OCI-LY7 (cell line): ENCODE measurements at regions not wholly inside any gene's neighbourhood (a gene's known extent, or its start where the extent isn't known, plus 50 kb on each side); places are given as distances from the start of the nearest gene placed in this dataset.
A peak's percentile ranks its signal among the peaks of the same experiment; 100 is the strongest.

Experiments
- BruUV-seq: library from RNA; stranded (reverse); fragments of 400-500 nt; replicated peaks from 2 replicates; lab custom pipeline; 2021; lab: Mats Ljungman, UMichigan
- CTCF ChIA-PET: fragments of 300-600 bp; sonication (Branson Sonifier 250); formaldehyde crosslinking; loops from one replicate; lab custom pipeline; 2022; ENCODE audit warnings: antibody characterized with exemption; ENCODE audit not compliant: unreplicated experiment; lab: Charles Lee
- POLR2A ChIA-PET: fragments of 300-600 bp; sonication (Branson Sonifier 250); formaldehyde crosslinking; loops from one replicate; lab custom pipeline; 2022; ENCODE audit warnings: antibody characterized with exemption; lab: Charles Lee
- DNase-seq: peaks from one replicate; pipeline ENCODE4 v3.0.0-alpha.2; 2015; ENCODE audit warnings: low spot score
- H2AFZ ChIP-seq: fragments of 200-600 bp; sonication (generic), shearing (Covaris generic); 2 replicates; pipeline ENCODE4 v1.6.1; 2014; ENCODE audit warnings: mild to moderate bottlenecking, antibody characterized with exemption, low read length, moderate library complexity
- H3K27ac ChIP-seq: fragments of 200-600 bp; sonication (generic); 2 replicates; pipeline ENCODE4 v1.5.1; 2014; ENCODE audit warnings: mixed run types, low read depth, mild to moderate bottlenecking, moderate library complexity, low read length, inconsistent platforms; ENCODE audit not compliant: poor library complexity, severe bottlenecking
- H3K36me3 ChIP-seq: fragments of 200-600 bp; sonication (generic); 2 replicates; pipeline ENCODE4 v1.6.1; 2014; ENCODE audit warnings: mild to moderate bottlenecking, antibody characterized with exemption, low read length, moderate library complexity, mixed read lengths; ENCODE audit not compliant: insufficient read depth
- H3K4me1 ChIP-seq: fragments of 200-600 bp; sonication (generic); 2 replicates; pipeline ENCODE4 v1.5.1; 2014; ENCODE audit warnings: mild to moderate bottlenecking, low read length; ENCODE audit not compliant: insufficient read depth, poor library complexity, severe bottlenecking
- H3K4me2 ChIP-seq: fragments of 200-600 bp; sonication (generic); 2 replicates; pipeline ENCODE4 v1.6.1; 2014; ENCODE audit warnings: mild to moderate bottlenecking, low read length
- H3K4me3 ChIP-seq: fragments of 200-600 bp; sonication (generic); 2 replicates; pipeline ENCODE4 v1.5.1; 2014; ENCODE audit warnings: mild to moderate bottlenecking, low read depth, low read length; ENCODE audit not compliant: poor library complexity, severe bottlenecking
- H3K79me2 ChIP-seq: fragments of 200-600 bp; sonication (generic); 2 replicates; pipeline ENCODE4 v1.6.1; 2016; ENCODE audit warnings: low read depth, mild to moderate bottlenecking, low read length, moderate library complexity, mixed read lengths; ENCODE audit not compliant: insufficient read depth
- H3K9me2 ChIP-seq: fragments of 200-600 bp; sonication (generic); 2 replicates; pipeline ENCODE4 v1.6.1; 2016; ENCODE audit warnings: mild to moderate bottlenecking, low read length, mixed read lengths; ENCODE audit not compliant: insufficient read depth
- H3K9me3 ChIP-seq: fragments of 200-600 bp; sonication (generic); 2 replicates; pipeline ENCODE4 v1.6.1; 2014; ENCODE audit warnings: mild to moderate bottlenecking, mixed run types, low read length, mixed read lengths
- H4K20me1 ChIP-seq: fragments of 200-600 bp; sonication (generic); 2 replicates; pipeline ENCODE4 v1.6.1; 2014; ENCODE audit warnings: mild to moderate bottlenecking, antibody characterized with exemption, low read length, moderate library complexity, mixed read lengths; ENCODE audit not compliant: insufficient read depth
- EZH2phosphoT487 ChIP-seq: fragments of 200-600 bp; sonication (generic); IDR thresholded peaks from 2 replicates; pipeline ENCODE4 v1.6.1; 2018; ENCODE audit warnings: low read depth, borderline replicate concordance, mild to moderate bottlenecking, mixed run types, antibody characterized with exemption, low read length, moderate library complexity, mixed read lengths
- intact Hi-C: fragments of 100-400 bp; cut with micrococcal nuclease; formaldehyde crosslinking; loops from one replicate; pipeline ENCODE4 v1.10.0; 2022; ENCODE audit not compliant: unreplicated experiment
- TF ChIP-seq, protein P1 (sequence below): fragments of 200-600 bp; sonication (generic); conservative IDR thresholded peaks from 2 replicates; pipeline ENCODE4 v1.5.1; 2014; ENCODE audit warnings: mild to moderate bottlenecking, antibody characterized with exemption, low read length, moderate library complexity, mixed read lengths

DNA sequence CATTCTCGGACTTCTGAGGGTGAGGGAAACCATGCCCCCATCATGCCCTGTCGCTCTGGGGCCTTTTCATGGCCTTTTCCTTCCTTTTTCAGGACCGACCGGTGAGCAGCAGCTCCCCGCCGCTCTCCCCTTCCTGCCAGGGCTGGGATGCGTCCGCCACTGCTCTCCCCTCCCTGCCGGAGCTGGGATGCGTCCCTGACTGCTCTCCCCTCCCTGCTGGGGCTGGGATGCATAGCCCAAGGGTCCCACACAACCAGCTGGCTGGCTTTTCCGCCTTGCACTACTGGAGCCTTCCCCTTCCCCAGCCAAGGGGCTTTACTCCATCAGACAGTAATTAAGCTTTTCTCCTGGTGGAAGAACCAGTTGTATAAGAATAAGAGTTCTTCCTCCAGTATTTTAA is 129.7 kb upstream of the COBL start:
- no peaks in the 10 kb centered on the region; the same call in 1 of the 2 replicates for H3K9me3 ChIP-seq
- CTCF ChIA-PET = no interaction called here
- no TSS peak for BruUV-seq

DNA sequence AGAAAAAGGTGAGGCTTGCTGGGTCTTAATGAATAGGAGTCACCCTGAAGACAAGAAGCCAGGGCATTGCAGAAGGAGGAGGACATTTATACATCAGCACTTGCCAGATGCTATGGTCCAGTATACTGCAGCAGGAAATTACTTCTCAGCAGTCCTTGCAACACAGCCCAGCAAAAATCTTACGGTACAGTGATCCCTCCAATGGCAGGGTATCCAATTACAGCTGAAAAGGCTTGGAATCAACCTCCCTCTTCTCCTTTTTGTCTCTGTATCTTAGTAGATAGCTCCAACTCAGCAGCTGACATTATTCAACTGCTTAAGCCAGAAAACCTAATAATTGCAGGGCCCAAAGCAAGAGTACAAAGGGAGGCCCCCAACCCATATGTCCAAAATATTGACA is 128.3 kb upstream of the COBL start:
- H4K20me1 ChIP-seq = no peaks in the 10 kb centered on the region
- H3K4me1 ChIP-seq = no peaks in the 10 kb centered on the region
- no peaks in the 10 kb centered on the region for H3K9me2 ChIP-seq
- no peak overlapping the region for H3K27ac ChIP-seq
- H2AFZ ChIP-seq = no peak overlapping the region
- H3K9me3 ChIP-seq = no peaks in the 10 kb centered on the region; the same call in 1 of the 2 replicates
- TF ChIP-seq EZH2phosphoT487 = no peak
- TF ChIP-seq, protein P1, sequence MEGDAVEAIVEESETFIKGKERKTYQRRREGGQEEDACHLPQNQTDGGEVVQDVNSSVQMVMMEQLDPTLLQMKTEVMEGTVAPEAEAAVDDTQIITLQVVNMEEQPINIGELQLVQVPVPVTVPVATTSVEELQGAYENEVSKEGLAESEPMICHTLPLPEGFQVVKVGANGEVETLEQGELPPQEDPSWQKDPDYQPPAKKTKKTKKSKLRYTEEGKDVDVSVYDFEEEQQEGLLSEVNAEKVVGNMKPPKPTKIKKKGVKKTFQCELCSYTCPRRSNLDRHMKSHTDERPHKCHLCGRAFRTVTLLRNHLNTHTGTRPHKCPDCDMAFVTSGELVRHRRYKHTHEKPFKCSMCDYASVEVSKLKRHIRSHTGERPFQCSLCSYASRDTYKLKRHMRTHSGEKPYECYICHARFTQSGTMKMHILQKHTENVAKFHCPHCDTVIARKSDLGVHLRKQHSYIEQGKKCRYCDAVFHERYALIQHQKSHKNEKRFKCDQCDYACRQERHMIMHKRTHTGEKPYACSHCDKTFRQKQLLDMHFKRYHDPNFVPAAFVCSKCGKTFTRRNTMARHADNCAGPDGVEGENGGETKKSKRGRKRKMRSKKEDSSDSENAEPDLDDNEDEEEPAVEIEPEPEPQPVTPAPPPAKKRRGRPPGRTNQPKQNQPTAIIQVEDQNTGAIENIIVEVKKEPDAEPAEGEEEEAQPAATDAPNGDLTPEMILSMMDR = no peak
- intact Hi-C loops = no loop called here
- no TSS peak for BruUV-seq
- no peak overlapping the region for H3K4me2 ChIP-seq
- no peak for DNase-seq
- ChIA-PET CTCF (no interaction called here), POLR2A (interaction anchor here (0.6 kb wide), 1 partner anchor 60 kb away, joined by 8 read pairs; no protein-coding TSS in a partner anchor)
- no peaks in the 10 kb centered on the region for H3K79me2 ChIP-seq
- no peak overlapping the region for H3K4me3 ChIP-seq
- H3K36me3 ChIP-seq = no peaks in the 10 kb centered on the region

More for the DNA sequence above, 129.7 kb upstream of the COBL start:
- Histone ChIP-seq H3K36me3 (no peaks in the 10 kb centered on the region), H3K79me2 (no peaks in the 10 kb centered on the region), H3K4me1 (no peaks in the 10 kb centered on the region), H3K4me3 (no peak overlapping the region), H3K27ac (no peak overlapping the region), H2AFZ (no peak overlapping the region), H3K9me2 (no peaks in the 10 kb centered on the region), H4K20me1 (no peaks in the 10 kb centered on the region), H3K4me2 (no peak overlapping the region)
- no peak for DNase-seq
- intact Hi-C loops = no loop called here
- POLR2A ChIA-PET = interaction anchor here (0.6 kb wide), 1 partner anchor 209 kb away, joined by 3 read pairs; no protein-coding TSS in a partner anchor
- TF ChIP-seq, protein P1 = no peak
- no peak for TF ChIP-seq EZH2phosphoT487

DNA sequence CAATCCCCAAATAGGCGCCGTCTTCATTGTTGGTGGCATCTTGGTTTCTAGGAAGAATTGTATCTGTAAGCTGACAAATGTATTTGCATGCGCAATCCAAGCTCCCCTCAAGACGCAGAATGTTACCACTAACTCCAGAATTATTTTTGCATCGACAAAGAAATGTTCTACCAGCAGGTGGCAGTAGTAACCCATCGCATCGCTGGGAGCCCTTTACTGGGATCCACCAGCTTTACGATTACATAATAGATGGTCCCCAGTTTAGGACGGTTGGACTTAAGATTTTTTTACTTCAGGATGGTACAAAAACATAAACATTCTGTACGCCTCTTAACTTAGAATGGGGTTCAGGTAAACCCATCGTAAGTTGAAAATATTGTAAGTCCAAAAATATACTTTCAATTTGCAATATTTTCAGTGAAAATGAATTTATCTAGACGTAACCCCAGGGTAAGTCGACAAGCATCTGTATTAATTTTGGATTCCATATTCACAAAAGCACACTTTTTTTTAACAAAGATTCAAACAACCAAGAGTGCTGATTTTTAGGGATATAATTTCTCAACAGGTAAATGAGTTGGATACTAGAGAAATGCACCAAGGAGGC is 114.0 kb upstream of the COBL start:
- CTCF ChIA-PET = no interaction called here
- TF ChIP-seq, protein P1 = peak; percentile 90
- no peak for TF ChIP-seq EZH2phosphoT487
- Histone ChIP-seq H3K9me3 (no peaks in the 10 kb centered on the region), H3K36me3 (no peaks in the 10 kb centered on the region), H3K4me2 (no peak overlapping the region), H3K9me2 (no peaks in the 10 kb centered on the region), H4K20me1 (no peaks in the 10 kb centered on the region), H3K4me3 (no peak overlapping the region), H3K79me2 (no peaks in the 10 kb centered on the region), H3K27ac (no peak overlapping the region), H2AFZ (no peak overlapping the region), H3K4me1 (no peaks in the 10 kb centered on the region)
- POLR2A ChIA-PET = no interaction called here
- peak; percentile 58 for DNase-seq
- BruUV-seq = no TSS peak
- intact Hi-C loops = loop anchor here (5.0 kb wide), 1 partner anchor 832 kb away; no protein-coding TSS in a partner anchor
